HG02981 (cell line): ENCODE measurements at regions not wholly inside any gene's neighbourhood (a gene's known extent, or its start where the extent isn't known, plus 50 kb on each side); places are given as distances from the start of the nearest gene placed in this dataset.

Source experiments
- ATAC-seq: cut with Tn5 transposase; IDR thresholded peaks from one replicate; pipeline ENCODE4 v1.9.1; 2021; ENCODE audit warnings: mild to moderate bottlenecking, moderate library complexity; ENCODE audit not compliant: unreplicated experiment

- ATAC-seq, result no peak
Observed at GRCh38 chr18:29191263-29191662, 1014.3 kb upstream of the CDH2 start.

GRCh38 chr18:29188760-29189159 is 1011.8 kb upstream of the CDH2 start:
- peak; percentile 79 for ATAC-seq

GRCh38 chr18:29185801-29186200 is 1008.9 kb upstream of the CDH2 start:
- no peak for ATAC-seq

GRCh38 chr18:29184654-29185053 is 1007.7 kb upstream of the CDH2 start:
- ATAC-seq, result no peak

GRCh38 chr18:29181151-29181901 is 1004.4 kb upstream of the CDH2 start:
- ATAC-seq, result no peak

GRCh38 chr18:29176681-29177080 is 999.8 kb upstream of the CDH2 start:
- ATAC-seq, result no peak

GRCh38 chr18:29174891-29175290 is 998.0 kb upstream of the CDH2 start:
- no peak for ATAC-seq

GRCh38 chr18:29172756-29173067 is 995.8 kb upstream of the CDH2 start:
- no peak for ATAC-seq

- no peak for ATAC-seq
Observed at GRCh38 chr18:29171892-29172755, 995.2 kb upstream of the CDH2 start.

- no peak for ATAC-seq
Observed at GRCh38 chr18:29169599-29169998, 992.7 kb upstream of the CDH2 start.

- ATAC-seq, result no peak
Observed at GRCh38 chr18:29164993-29165599, 988.2 kb upstream of the CDH2 start.

GRCh38 chr18:29164020-29164706 is 987.2 kb upstream of the CDH2 start:
- ATAC-seq, result no peak

GRCh38 chr18:29163596-29163995 is 986.7 kb upstream of the CDH2 start:
- no peak for ATAC-seq

GRCh38 chr18:29161429-29161828 is 984.5 kb upstream of the CDH2 start:
- no peak for ATAC-seq

GRCh38 chr18:29160170-29160569 is 983.2 kb upstream of the CDH2 start:
- no peak for ATAC-seq

- no peak for ATAC-seq
Observed at GRCh38 chr18:29157905-29158304, 981.0 kb upstream of the CDH2 start.

GRCh38 chr18:29157057-29157780 is 980.3 kb upstream of the CDH2 start:
- no peak for ATAC-seq

GRCh38 chr18:29156531-29156930 is 979.6 kb upstream of the CDH2 start:
- no peak for ATAC-seq

- no peak for ATAC-seq
Observed at GRCh38 chr18:29154758-29155725, 978.1 kb upstream of the CDH2 start.
